Spleen (tissue), 7 donors: ENCODE measurements at regions not wholly inside any gene's neighbourhood (a gene's known extent, or its start where the extent isn't known, plus 50 kb on each side); places are given as distances from the start of the nearest gene placed in this dataset.

ENCODE experiments used
- CTCF ChIP-seq, 11 experiments: fragments of 200-600 bp in 7 of 11; fragments of 450-650 bp in 4 of 11; sonication (generic) in 4 of 11; IDR thresholded peaks in 8 of 11; conservative IDR thresholded peaks in 3 of 11; 1 replicate in 7 of 11; 2 replicates in 4 of 11; pipeline versions ENCODE4 v1.4.0 to v1.8.0; 2016 to 2021; ENCODE audit warnings: antibody characterized with exemption in 11 of 11, inconsistent platforms in 4 of 11, mild to moderate bottlenecking in 1 of 11
- POLR2A ChIP-seq, 3 donors: fragments of 450-650 bp; IDR thresholded peaks; one replicate each; pipeline ENCODE4 v1.5.1; 2017; ENCODE audit warnings: antibody characterized with exemption in 3 of 3, mild to moderate bottlenecking in 1 of 3
- donor health status: DM: no; HTN: no; CAD: no; lungs with moderate emphysema.
- donor health status: DM: no; HTN: no; CAD: no.
- donor health status: DM: no; HTN: no; CAD: no.

DNA sequence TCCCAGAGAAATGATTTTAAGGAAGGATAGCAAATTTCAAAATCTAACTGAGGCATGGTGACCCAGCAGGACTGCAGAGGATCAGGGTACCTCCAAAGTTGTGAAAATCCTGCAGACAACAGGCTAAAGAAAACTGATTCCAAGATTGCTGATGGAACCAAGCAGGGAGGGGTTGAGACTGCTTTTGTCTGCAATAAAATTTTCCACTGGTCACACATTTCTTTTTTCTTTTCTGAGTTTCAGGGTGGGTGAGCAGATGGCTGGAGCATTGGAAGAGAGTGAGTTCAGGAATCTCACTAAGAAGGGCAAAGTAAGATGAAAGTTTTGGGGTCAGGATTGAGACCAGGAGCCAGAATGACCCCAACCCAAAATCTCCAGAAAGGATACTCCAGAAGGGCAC, 321.0 kb downstream of the TNS1 start:
- TF ChIP-seq CTCF (IDR thresholded peaks at IDR 0.05 in 8 of 11, conservative IDR thresholded peaks at IDR 0.05 in 3 of 11) (no peak), POLR2A (IDR thresholded peaks at IDR 0.05) (no peak)
